ENCODE measurements at regions not wholly inside any gene's neighbourhood (a gene's known extent, or its start where the extent isn't known, plus 50 kb on each side); places are given as distances from the start of the nearest gene placed in this dataset.

- no peak for DNase-seq
Measured at GRCh38 chr12:67911789-67912188, 77.5 kb upstream of the IFNG-AS1 start.

GRCh38 chr12:67915335-67915851 is 73.9 kb upstream of the IFNG-AS1 start:
- no peak for DNase-seq

GRCh38 chr12:67916266-67916970 is 72.8 kb upstream of the IFNG-AS1 start:
- DNase-seq = no peak

- DNase-seq = no peak
Measured at GRCh38 chr12:67917811-67918210, 71.4 kb upstream of the IFNG-AS1 start.

- DNase-seq = no peak
Measured at GRCh38 chr12:67918441-67918840, 70.8 kb upstream of the IFNG-AS1 start.

- DNase-seq = no peak
Measured at GRCh38 chr12:67919406-67919805, 69.8 kb upstream of the IFNG-AS1 start.

GRCh38 chr12:67920413-67920812 is 68.8 kb upstream of the IFNG-AS1 start:
- no peak for DNase-seq

GRCh38 chr12:67921286-67921685 is 68.0 kb upstream of the IFNG-AS1 start:
- no peak for DNase-seq

GRCh38 chr12:67922245-67922644 is 67.0 kb upstream of the IFNG-AS1 start:
- no peak for DNase-seq

- DNase-seq = no peak
Measured at GRCh38 chr12:67925077-67925476, 64.2 kb upstream of the IFNG-AS1 start.

GRCh38 chr12:67925552-67925951 is 63.7 kb upstream of the IFNG-AS1 start:
- DNase-seq = no peak

- no peak for DNase-seq
Measured at GRCh38 chr12:67926063-67926462, 63.2 kb upstream of the IFNG-AS1 start.

- DNase-seq = no peak
Measured at GRCh38 chr12:67927324-67927723, 61.9 kb upstream of the IFNG-AS1 start.

- DNase-seq = no peak
Measured at GRCh38 chr12:67927815-67928214, 61.4 kb upstream of the IFNG-AS1 start.

GRCh38 chr12:67928621-67929383 is 60.4 kb upstream of the IFNG-AS1 start:
- no peak for DNase-seq

- DNase-seq = no peak
Measured at GRCh38 chr12:67929384-67929772, 59.9 kb upstream of the IFNG-AS1 start.

- peak; percentile 38 for DNase-seq
Measured at GRCh38 chr12:67937822-67938221, 51.4 kb upstream of the IFNG-AS1 start.

Data from NCI-H510A (cell line).